GM18870 (cell line): ENCODE measurements at regions not wholly inside any gene's neighbourhood (a gene's known extent, or its start where the extent isn't known, plus 50 kb on each side); places are given as distances from the start of the nearest gene placed in this dataset.
A peak's percentile ranks its signal among the peaks of the same experiment; 100 is the strongest.
"Not testable (repeated sequence)": the region's sequence is repeated elsewhere in the genome, so short reads cannot be mapped to it uniquely, and the experiment has no call there.

ENCODE experiments used
- ATAC-seq: cut with Tn5 transposase; IDR thresholded peaks from one replicate; pipeline ENCODE4 v1.9.1; 2021; ENCODE audit warnings: moderate library complexity; ENCODE audit not compliant: unreplicated experiment

DNA sequence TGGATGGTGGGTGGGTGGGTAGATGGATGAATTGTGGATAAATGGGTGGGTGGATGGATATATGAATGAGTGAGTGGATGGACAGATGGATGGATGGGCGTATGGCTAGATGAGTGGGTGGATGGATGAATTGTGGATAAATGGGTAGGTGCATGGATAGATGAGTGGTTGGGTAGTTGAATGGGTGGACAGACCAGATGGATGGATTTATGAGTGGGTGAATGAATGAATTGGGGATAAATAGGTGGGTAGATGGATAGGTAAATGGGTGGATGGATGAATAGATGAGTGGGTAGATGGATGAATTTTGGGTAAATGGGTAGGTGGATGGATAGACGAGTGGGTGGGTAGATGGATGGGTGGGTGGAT is 108.7 kb downstream of the NPIPB11 start:
- ATAC-seq, result not testable (repeated sequence)

DNA sequence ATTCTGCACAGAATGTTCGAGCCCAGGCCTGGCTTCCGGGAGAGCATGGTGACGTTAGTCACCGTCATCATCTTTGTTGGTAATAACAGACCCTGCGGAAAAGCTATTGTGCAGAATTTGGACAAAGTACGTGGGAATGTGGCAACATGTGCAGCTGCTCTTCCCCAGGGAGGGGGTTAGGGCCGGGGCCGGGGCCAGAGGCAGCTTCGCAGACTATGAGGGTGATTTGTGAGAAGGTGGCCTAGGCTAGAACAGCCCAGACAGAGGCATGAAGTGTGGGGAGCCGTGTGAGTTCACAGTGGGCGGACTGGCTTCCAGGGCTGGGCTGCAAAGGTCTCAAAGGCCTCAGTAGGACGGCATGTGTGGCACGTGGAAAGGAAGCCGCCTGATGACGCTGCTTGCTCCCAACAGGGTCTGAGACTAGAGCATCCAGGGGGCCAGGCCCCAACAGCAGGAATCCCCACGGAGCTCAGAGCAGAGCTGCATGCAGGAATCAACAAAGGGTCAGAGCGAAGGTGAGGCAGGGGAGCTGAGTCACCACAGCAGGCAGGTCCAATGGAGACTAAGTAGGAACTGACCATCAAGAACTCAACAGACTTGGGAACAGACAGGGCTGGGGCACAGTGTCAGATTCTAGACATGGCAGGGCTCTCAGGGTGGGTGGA is 109.2 kb downstream of the NPIPB11 start:
- not testable (repeated sequence) for ATAC-seq

DNA sequence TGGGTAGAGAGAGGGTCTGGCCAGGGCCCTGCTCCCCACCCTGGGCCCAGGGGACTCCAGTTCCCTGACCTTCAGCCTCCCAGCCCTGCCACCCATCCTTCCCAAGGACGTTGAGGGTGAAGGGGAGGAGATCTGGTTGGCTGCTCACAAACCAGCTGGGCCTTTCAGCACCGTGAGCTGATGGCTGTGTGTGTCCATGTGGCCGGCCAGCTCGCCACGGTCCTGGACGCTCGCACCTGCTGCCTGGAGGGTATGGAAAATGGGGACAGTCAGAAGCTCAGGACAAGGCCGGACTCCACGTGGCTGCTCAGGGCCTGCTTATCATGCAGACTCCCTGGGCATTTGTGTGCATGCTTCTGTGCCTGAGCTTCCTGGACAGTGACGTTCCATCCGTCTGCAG is 110.3 kb downstream of the NPIPB11 start:
- ATAC-seq, result not testable (repeated sequence)

DNA sequence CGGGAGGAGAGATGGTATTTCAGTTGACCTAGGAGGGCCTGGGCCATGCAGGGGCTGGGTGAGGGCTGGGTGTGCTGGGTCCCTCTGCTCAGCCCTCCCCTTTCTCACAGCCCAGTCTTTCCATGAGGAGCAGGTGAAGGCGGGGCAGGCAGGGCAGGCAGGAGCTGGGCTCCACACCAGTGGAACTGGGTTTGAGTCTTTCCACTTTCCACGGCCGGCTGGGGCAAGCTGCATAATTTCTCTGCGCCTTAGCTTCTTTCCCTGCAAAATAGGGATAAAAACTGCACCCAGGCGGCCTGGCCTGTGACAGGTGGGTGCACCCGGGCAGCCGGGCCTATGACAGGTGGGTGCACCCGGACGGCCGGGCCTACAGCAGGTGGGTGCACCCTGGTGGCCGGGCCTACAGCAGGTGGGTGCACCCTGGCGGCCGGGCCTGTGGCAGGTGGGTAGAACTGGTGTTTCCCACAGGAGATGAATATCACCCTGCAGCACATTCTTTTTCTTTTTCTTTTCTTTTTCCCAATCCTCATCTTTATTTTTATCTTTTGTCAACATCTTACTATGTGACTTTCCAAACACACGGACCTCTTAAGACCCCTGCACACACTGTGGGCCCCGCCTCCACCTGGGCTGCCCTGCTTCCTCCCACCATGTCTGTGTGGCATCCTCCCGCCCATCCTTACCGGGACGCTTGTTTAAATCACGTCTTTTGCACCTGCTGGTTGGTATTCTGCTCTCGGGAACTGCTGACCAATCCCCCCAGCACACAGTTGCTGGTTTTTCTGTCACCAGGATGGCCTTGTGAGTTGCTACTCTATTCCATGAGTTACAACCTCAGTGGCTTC is 111.3 kb downstream of the NPIPB11 start:
- not testable (repeated sequence) for ATAC-seq

DNA sequence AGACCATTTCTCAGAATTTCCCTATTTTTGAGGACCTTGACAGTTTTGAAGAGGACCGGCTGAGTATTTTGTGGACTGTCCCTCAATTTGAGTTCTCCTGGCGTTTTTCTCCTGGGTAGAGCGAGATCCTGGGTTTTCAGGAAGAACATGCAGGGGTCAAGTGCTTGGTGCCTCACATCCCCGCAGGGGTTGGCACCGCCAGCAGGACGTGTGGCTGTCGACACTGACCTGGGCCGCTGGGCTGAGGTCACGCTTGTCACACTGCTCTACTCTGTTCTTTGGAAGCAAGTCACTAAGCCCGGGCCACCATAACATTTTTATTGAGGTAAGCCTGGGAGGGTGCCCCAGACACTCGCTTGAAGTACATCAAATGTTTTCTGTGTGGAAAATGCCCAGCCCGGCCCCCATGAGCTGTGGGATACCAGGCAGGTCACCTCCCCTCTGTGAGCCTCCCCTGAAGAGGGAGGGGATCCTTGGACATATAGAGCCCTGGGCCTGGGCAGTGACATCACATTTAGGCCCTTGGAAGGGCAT is 112.0 kb downstream of the NPIPB11 start:
- ATAC-seq, result not testable (repeated sequence)

DNA sequence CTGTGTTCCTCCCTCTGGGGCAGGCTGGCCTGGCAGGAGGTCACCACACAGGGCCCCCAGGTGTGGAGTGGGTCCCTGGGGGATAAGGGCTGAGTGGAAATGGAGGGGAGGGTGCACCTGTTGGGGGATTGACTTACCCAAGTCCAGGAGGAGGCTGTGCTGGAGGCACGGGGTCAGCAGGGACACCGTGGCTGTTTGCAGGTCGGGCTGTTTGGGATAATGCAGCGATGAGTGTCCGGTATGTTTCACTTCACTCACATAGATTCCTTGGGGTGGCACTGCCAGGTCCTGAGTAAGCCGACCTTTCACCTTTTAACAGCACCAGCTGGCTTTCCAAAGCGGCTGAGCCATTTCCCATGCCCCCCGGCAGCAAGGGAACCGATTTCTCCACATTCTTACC is 113.0 kb downstream of the NPIPB11 start:
- not testable (repeated sequence) for ATAC-seq

DNA sequence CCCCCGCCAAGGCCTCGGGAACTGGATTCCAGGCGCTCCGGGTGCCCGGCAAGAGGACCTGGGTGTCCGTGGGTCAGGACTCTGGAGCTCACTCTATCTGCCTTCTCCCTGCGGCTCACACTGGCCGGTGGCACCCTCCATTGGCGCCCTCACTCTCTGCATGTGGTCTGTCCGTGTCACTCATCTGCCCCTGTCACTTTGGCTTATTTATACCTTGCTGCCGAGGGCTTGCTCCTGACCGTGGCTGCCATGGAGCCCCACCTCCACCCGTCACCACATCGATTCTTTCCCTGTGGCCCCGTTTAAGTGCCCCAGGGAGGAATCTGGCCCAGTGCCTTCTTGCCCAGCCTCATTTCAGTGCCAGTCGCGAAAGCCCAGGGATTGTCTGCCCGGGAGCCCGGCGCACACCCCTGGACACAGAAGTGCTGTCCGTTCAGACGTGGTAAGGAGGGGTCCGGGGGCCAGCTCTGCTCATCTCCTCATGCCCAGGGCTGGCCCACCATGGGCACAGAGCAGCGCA is 113.5 kb downstream of the NPIPB11 start:
- not testable (repeated sequence) for ATAC-seq

DNA sequence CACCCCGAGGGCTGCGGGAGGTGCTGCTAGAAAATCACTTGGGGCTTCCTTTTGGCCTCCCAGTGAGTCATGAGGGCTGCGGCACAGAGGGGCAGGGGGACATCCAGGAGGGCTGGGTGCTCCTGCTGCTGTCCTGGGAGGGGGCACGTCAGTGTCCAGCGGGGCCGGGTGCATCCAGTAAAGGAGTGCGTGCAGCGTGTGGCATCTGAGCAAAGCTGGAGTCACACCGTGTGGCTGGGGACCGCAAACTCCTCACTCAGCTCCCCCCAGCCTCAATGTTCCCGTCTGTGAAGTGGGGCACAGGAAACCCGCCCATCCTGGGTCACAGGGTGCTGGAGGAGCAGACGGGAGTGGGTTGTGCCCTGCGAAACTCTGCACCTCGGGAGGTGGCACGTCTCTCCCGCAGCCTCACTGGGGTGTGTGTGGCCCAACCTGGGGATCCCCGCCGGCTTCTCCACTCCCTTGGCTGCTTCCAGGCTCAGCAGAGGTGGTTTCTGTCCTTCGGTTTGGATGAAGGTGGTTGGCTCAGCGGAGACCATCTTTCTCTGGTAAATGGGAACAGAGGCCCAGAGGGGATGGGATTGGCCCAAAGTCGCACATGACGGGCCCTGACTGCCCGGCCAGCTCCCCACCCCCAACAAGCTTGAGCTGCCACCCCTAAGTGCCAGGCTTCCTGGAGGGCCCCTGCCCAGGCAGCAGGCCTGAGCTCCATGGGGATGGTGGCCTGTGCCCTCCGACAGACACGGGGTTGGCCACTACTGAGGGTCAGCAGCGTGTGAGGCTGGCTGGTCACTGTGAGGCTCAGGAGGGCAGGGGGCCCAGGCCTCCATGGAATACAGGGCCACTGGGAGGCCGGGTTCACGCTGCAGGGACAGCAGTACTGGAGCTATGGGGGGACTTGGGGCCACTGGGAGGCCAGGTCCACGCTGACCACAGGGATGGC is 114.9 kb downstream of the NPIPB11 start:
- not testable (repeated sequence) for ATAC-seq

DNA sequence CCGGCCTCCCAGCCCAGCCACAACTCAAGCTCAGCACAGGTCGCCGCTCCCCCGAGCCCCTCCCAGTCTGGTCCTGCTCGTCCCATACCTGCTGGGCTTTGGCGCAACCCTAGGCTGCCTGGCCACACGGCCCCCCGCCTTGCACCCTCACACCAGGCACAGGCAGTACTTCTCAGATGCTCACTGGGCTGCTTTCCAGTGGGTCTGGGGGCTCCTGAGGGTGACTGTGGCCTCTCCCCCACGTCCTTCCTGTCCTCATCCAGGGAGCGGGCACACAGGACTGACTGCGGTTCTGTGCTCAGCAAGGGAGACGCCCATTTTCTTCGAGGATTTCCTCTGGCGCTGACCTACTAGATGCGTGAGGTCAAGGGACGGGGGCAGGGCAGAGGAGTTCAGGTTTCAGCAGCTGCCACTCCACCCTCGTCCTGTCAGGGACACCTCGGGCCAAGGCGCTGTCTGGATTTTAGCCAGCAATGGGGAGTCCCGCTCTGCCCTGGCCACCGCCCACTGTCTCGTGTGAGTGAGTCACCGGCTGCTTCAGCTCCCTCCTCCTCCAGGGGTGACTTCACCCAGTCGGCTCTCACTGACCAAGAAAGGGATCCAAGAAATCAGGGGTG is 115.8 kb downstream of the NPIPB11 start:
- peak; percentile 55 for ATAC-seq

DNA sequence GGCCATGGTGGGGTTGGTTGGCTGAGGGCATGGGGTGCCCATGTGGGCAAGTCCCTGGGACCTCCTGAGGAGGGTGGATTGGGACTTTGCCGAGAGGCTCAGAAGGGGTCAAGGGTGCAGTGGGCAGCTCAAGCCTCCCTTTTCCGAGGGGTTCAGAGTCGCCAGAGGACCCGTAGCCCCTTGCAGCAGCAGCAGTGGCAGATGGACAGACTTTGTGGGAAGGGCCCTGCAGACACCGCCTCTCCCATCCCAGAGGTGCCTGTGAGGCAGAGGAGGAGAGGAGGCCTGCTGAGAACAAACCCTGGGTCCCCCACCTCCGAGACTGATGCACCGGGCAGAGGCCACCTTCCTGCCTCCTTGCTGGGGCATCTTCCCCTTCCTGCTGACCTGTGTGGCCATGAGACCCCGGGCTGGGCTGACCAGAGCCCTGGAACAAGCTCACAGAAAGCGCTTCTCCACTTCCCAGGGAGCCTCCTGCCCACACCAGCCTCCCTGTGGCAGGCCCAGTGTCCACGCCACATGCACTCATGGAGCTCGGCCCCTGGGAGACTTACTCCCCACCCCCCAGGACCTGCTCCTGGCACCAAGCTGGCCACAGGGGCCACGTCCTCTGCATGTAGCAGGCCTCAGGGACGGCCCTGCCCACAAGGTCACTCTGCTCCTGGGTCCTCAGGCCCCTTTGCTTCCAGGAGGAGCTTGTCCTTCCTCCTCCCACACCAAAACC is 116.8 kb downstream of the NPIPB11 start:
- ATAC-seq, result not testable (repeated sequence)

DNA sequence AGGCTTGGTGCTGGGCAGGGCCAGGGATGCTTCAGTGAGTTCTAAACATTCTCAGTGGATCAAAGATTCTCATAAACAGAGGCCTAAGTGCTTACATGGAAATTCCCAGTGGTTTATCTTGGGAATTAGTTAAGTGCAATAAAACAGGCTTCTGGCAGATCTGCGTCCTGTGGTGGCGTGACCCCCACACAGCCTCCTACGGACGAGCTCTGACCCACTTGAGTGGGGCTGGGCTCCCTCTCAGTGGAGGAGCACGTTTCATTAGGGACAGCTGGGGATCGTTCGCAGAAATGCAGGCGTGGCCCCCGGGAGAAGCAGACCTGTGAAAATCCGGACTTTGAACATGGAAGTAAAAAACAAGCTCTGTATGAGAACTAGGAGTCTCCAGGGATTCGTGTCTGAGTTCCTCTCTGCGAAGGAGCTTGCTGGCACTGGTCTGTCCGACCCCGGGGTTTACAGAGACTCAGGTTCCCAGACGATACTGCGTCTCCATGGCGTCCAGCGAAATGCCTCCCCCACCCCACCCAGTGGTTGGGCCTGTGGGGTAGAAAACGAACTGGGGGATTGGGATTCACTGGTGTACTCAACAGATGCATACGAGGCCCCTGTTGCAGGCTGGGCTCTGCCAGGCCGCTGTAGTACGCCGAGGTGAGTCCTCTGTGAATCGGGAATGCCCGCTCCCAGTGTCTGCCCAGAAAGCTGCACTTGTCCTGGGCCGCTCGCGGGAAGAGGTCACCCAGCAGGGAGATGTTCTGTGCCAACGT is 117.6 kb downstream of the NPIPB11 start:
- ATAC-seq, result not testable (repeated sequence)

DNA sequence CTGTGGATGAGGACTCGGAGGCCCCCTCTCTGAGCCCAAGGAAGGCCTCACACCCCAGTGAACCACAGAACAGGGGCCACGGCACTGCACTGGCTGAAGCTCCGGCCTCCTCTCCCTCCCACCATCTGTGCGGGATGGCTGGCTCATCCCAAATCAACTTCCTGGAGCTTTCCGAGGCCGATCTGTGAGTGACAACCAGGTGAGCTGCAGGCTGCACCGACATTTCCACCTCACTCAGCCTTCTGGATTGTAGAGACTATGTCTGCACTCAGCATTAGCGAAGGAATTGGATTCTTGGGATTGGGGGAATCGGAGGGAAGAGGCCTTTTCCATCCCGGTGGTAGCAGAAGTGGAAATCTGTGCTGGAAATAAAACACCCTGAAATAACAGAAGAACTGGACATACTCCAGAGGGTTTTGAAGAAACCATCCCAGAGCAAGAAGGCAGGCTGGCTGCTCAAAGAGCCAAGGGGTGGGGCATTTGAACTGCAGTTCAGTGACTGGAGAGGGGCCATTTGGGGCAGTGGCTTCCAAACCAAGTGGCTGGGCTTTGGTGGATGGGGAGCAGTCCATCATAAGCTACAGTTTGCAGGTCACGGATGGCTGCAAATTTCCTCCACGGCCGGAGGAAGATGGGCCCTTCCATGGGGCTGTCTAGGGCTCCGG is 118.5 kb downstream of the NPIPB11 start:
- ATAC-seq, result not testable (repeated sequence)

DNA sequence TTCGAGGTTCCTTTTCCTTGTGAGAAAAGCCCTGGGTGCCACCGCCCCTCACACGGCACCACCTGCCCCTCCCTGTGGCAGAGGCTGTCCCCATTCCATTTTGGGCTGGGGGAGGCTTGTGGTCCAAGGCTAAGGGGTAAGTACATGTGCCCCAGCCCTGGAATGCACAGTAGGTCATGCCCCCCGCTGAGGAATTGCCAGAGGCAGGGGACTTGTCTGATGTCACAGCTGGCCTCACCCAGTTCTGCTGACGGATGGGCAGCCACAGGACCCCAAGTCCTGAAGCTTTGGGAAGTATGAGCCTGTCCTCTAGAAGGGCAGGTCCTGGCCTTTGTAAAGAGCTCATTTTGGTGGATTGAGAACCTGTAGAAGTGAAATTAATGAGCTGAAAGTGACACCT is 119.3 kb downstream of the NPIPB11 start:
- ATAC-seq, result not testable (repeated sequence)

DNA sequence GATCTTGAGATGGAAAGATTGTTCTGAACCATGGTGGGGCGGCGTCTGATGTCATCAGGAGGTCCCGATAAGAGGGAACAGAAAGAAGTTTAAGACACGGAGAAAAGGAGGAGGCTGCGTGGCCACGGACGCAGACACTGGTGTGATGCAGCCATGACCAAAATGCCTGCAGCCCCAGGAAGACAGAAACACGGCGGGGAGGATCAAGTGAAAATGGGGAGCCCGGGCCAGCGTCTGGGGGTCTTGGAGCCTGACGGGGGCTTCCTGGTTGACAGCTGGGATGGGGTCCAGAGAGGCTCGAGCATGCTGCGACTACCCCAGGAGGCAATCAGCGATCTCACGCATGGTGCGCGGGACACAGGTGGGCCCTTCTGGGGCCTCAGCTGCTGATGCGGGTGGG is 119.7 kb downstream of the NPIPB11 start:
- ATAC-seq, result not testable (repeated sequence)

DNA sequence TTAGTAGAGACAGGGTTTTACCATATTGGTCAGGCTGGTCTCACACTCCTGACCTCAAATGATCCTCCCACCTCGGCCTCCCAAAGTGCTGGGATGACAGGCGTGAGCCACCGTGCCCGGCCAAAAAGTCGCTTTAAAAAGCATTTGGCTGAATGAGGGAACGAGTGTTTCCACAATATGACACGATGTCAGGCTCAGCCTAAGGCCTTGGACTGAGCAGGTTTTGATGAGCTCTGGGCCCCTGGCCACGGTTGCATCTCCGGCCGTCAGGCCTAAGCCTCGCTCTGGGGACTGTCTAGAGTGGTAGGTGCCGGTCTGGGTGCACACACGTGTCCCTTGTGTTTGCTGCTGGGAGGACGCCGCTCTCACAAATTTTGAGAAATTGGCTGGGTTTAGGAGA is 120.3 kb downstream of the NPIPB11 start:
- ATAC-seq, result not testable (repeated sequence)

DNA sequence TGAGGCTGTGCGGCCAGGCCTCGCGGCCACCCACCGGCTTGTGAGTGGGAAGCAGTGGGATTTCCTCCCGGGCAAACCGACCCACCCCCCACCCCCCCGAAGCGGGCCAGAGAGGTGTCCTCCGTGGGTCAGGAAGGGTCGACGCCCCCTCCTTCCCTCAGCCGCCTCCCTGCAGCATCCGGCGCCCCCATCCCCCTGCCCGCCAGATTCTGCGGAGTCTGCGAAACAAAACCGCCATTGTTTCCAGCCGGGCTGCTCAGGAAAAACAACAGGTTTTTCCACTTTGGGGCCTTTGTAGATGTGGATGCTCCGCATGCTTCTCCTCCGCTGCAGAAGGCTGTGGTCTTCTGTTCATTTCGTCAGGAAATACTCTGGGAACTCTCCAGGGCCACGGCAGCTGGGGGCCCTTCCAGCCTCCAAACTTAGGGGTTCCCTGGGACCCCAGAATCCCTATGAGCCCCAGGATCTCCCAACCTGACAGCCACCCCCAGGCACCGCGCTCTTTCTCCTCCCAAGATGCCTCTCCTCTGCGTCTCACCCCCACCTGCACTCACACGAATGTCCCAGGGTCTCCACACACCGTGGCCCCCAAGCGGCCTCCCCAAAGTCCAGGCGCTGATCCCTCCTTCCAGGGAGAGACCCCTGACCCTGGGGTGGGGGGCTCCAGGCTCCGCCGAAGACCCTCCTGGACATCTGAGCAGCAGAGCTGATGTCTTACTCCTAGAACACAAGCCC is 121.2 kb downstream of the NPIPB11 start:
- not testable (repeated sequence) for ATAC-seq

DNA sequence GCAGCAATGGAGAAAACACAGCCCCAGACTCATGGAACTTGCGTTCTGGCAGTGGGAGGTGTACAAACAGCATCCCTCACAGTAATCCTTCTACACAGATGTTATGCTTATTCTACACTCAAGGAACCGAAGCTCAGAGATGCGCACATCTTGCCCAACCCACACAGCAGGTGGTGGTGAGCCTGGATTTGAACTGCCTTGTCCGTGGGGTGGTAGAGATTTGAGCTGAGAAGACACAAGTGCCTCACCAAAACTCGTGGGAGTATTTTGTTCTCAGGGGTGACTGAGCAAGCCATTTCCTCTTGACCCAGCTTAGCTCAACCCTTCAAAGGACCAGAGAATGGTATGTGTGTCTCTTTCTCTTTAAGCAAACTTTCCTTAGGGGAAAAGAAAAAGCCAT is 121.8 kb downstream of the NPIPB11 start:
- not testable (repeated sequence) for ATAC-seq

DNA sequence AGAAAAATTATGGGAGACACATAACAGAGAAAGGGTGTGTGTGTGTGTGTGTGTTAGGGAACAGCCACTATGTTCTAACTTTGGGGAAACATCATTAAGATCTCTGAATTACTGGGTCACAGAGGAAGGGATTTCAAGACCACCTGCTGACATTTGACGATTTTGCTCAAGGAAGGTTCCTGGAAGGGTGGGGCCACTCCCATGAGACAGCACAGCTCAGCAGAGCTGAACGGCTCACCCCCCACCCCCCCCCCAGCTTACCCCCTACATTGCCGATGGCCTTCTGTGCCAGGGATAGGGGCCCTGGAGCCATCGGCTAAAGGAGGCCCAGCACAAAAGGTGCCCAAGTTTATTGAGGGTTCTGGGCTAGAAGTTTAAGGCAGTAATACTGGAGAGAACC is 122.4 kb downstream of the NPIPB11 start:
- not testable (repeated sequence) for ATAC-seq
